Suprapubic skin (tissue), 3 donors: ENCODE measurements at regions not wholly inside any gene's neighbourhood (a gene's known extent, or its start where the extent isn't known, plus 50 kb on each side); places are given as distances from the start of the nearest gene placed in this dataset.

Experiments
- POLR2AphosphoS5 ChIP-seq, 3 donors: sonication (generic); formaldehyde crosslinking; IDR thresholded peaks; one replicate each; pipeline ENCODE4 v1.6.1; 2017; ENCODE audit warnings: antibody characterized with exemption in 3 of 3
- TF ChIP-seq, protein P1 (sequence below), 2 donors: fragments of 200-600 bp in 1 of 2; fragments of 450-650 bp in 1 of 2; sonication (generic) in 1 of 2; IDR thresholded peaks; one replicate each; pipeline ENCODE4 v1.5.1; 2016 to 2019; ENCODE audit warnings: antibody characterized with exemption in 2 of 2, mild to moderate bottlenecking in 1 of 2, moderate library complexity in 1 of 2

- TF ChIP-seq, protein P1, sequence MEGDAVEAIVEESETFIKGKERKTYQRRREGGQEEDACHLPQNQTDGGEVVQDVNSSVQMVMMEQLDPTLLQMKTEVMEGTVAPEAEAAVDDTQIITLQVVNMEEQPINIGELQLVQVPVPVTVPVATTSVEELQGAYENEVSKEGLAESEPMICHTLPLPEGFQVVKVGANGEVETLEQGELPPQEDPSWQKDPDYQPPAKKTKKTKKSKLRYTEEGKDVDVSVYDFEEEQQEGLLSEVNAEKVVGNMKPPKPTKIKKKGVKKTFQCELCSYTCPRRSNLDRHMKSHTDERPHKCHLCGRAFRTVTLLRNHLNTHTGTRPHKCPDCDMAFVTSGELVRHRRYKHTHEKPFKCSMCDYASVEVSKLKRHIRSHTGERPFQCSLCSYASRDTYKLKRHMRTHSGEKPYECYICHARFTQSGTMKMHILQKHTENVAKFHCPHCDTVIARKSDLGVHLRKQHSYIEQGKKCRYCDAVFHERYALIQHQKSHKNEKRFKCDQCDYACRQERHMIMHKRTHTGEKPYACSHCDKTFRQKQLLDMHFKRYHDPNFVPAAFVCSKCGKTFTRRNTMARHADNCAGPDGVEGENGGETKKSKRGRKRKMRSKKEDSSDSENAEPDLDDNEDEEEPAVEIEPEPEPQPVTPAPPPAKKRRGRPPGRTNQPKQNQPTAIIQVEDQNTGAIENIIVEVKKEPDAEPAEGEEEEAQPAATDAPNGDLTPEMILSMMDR (IDR thresholded peaks at IDR 0.05): no peak
- TF ChIP-seq POLR2AphosphoS5 (IDR thresholded peaks at IDR 0.05): no peak
These were observed 89.1 kb upstream of the SMNDC1 start for GRCh38 chr10:110393866-110394265.
